ENCODE measurements at regions not wholly inside any gene's neighbourhood (a gene's known extent, or its start where the extent isn't known, plus 50 kb on each side); places are given as distances from the start of the nearest gene placed in this dataset.
A peak's percentile ranks its signal among the peaks of the same experiment; 100 is the strongest.

DNA sequence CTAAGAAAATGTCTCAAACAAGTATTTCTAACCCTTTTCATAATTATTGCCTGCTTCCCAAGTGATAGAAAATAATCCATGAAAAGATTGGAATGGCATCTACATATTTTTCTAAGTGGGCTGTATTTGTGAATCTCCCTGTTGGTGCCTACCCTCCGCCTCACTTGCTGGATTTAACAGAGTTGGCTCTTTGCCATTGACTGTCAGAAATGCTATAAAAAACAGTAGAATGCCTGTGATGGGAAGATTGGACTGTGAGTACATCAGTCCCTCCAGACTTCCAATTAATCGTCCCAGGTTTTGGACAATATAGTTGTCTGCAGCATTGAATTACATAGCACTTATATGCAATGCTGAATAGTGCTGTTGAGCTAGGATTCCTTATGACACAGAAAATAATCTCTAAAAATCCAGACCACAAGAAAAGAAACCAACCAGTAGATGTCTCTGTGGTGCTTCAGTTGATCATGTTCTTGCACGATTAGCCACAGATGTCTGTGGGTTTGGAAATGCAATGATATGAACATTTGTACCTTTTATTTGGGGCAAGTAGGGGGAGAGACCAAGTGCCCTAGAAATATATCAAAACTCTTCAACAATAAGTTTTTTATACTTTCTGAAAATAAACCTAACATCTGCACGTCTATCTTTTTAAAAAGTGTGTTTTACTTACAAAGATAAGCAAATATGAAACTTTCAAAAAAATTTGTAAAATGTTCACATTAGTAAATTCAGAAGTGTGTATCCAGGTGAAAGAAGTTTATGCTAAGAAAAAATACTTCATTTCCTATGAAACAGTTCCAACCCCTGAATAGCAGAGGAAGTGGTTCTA is 88.5 kb downstream of the DYNAP start:
- H3K79me2 ChIP-seq (ENCODE audit: insufficient read depth, low read length) = no peaks in the 10 kb centered on the region
- H4K20me1 ChIP-seq (ENCODE audit: insufficient read depth, low read length) = no peaks in the 10 kb centered on the region
- ATAC-seq (ENCODE audit: insufficient read depth, low read depth) (peak; percentile 67; the same call in 2 of the 3 replicates), DNase-seq (no peak)
- no peak overlapping the region for H3K4me2 ChIP-seq (ENCODE audit: insufficient read depth, low read length)
- H3K9ac ChIP-seq (ENCODE audit: low read depth, low read length) = no peak overlapping the region
- H3K4me1 ChIP-seq (ENCODE audit: insufficient read depth, low read length) = 0 out of 2 replicates have a peak, but pooled peaks cover 4% of the 10 kb centered on the region
- no peak for TF ChIP-seq EZH2 (IDR thresholded peaks at IDR 0.05; ENCODE audit: borderline replicate concordance, low read depth, low read length, severe bottlenecking)
- TF ChIP-seq, protein P1, sequence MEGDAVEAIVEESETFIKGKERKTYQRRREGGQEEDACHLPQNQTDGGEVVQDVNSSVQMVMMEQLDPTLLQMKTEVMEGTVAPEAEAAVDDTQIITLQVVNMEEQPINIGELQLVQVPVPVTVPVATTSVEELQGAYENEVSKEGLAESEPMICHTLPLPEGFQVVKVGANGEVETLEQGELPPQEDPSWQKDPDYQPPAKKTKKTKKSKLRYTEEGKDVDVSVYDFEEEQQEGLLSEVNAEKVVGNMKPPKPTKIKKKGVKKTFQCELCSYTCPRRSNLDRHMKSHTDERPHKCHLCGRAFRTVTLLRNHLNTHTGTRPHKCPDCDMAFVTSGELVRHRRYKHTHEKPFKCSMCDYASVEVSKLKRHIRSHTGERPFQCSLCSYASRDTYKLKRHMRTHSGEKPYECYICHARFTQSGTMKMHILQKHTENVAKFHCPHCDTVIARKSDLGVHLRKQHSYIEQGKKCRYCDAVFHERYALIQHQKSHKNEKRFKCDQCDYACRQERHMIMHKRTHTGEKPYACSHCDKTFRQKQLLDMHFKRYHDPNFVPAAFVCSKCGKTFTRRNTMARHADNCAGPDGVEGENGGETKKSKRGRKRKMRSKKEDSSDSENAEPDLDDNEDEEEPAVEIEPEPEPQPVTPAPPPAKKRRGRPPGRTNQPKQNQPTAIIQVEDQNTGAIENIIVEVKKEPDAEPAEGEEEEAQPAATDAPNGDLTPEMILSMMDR (IDR thresholded peaks at IDR 0.05; ENCODE audit: borderline replicate concordance, extremely low read depth, low read length, poor library complexity, severe bottlenecking) = peak; percentile 68
- no peaks in the 10 kb centered on the region for H3K9me3 ChIP-seq (ENCODE audit: insufficient read depth, low read length, severe bottlenecking)
- H3K4me3 ChIP-seq (ENCODE audit: low read depth in 1 of 2, low read length in 2 of 2) = no peak overlapping the region
- no peaks in the 10 kb centered on the region for H3K36me3 ChIP-seq (ENCODE audit: insufficient read depth, low read length)
- no peak overlapping the region for H2AFZ ChIP-seq (ENCODE audit: low read depth, low read length)
- H3K27me3 ChIP-seq (ENCODE audit: insufficient read depth, low read length, poor library complexity) = no peaks in the 10 kb centered on the region
- H3K27ac ChIP-seq (ENCODE audit: low read length) = no peak overlapping the region

DNA sequence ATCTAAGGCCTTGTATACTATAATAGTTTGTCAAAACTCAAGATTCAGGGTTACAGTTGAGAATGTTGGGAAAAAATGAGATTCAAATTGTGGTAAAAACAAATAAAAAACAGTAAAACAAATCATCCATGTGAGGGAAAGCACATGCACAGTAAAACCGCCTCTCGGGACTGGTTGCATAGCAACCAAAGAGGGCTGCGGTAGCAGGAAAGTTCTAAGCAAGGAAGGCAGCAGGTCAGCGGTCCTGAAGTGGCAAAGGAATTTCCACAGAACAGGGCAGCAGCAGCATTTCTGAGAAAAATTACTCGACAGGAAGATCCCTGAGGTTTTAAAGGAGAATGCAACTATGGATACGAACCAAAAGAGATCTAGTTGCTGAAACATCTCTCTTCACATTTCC is 93.7 kb downstream of the DYNAP start:
- no peaks in the 10 kb centered on the region for H3K79me2 ChIP-seq (ENCODE audit: insufficient read depth, low read length)
- H2AFZ ChIP-seq (ENCODE audit: low read depth, low read length) = no peak overlapping the region
- H3K27ac ChIP-seq (ENCODE audit: low read length) = no peak overlapping the region
- no peaks in the 10 kb centered on the region for H4K20me1 ChIP-seq (ENCODE audit: insufficient read depth, low read length)
- H3K27me3 ChIP-seq (ENCODE audit: insufficient read depth, low read length, poor library complexity) = no peaks in the 10 kb centered on the region
- no peaks in the 10 kb centered on the region for H3K36me3 ChIP-seq (ENCODE audit: insufficient read depth, low read length)
- DNase-seq (peak; percentile 8), ATAC-seq (ENCODE audit: insufficient read depth, low read depth) (no peak)
- H3K4me1 ChIP-seq (ENCODE audit: insufficient read depth, low read length) = peaks cover 8% of the 10 kb centered on the region; the same call in 1 of the 2 replicates
- no peak for TF ChIP-seq EZH2 (IDR thresholded peaks at IDR 0.05; ENCODE audit: borderline replicate concordance, low read depth, low read length, severe bottlenecking)
- TF ChIP-seq, protein P1 (IDR thresholded peaks at IDR 0.05; ENCODE audit: borderline replicate concordance, extremely low read depth, low read length, poor library complexity, severe bottlenecking) = no peak
- no peaks in the 10 kb centered on the region for H3K9me3 ChIP-seq (ENCODE audit: insufficient read depth, low read length, severe bottlenecking)
- H3K9ac ChIP-seq (ENCODE audit: low read depth, low read length) = no peak overlapping the region
- no peak overlapping the region for H3K4me3 ChIP-seq (ENCODE audit: low read depth in 1 of 2, low read length in 2 of 2)
- no peak overlapping the region for H3K4me2 ChIP-seq (ENCODE audit: insufficient read depth, low read length)

DNA sequence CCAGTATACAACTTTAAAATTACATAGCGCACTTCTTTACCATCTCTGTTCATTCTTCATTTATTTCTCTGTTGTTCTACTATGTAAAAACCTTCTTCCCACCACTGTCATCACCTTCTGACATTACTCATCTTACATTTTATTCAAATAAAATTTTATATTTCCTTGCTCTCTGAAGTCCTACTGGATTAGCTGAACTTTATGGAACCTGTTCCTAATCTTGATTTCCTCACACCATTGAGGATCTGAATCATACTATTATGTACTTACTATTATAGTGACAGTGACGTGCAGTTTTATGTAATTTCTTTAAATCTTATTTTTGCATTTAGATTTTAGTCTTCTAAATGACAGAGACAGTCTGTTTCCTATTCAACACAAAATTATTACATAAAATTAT is 98.3 kb downstream of the DYNAP start:
- no peaks in the 10 kb centered on the region for H3K9me3 ChIP-seq (ENCODE audit: insufficient read depth, low read length, severe bottlenecking)
- H3K4me3 ChIP-seq (ENCODE audit: low read depth in 1 of 2, low read length in 2 of 2) = no peak overlapping the region
- no peaks in the 10 kb centered on the region for H4K20me1 ChIP-seq (ENCODE audit: insufficient read depth, low read length)
- no peaks in the 10 kb centered on the region for H3K79me2 ChIP-seq (ENCODE audit: insufficient read depth, low read length)
- H3K4me2 ChIP-seq (ENCODE audit: insufficient read depth, low read length) = no peak overlapping the region
- ATAC-seq (ENCODE audit: insufficient read depth, low read depth) (no peak), DNase-seq (no peak)
- H3K36me3 ChIP-seq (ENCODE audit: insufficient read depth, low read length) = no peaks in the 10 kb centered on the region
- peaks cover 11% of the 10 kb centered on the region; the same call in 1 of the 2 replicates for H3K4me1 ChIP-seq (ENCODE audit: insufficient read depth, low read length)
- TF ChIP-seq, protein P1 (IDR thresholded peaks at IDR 0.05; ENCODE audit: borderline replicate concordance, extremely low read depth, low read length, poor library complexity, severe bottlenecking) = no peak
- TF ChIP-seq EZH2 (IDR thresholded peaks at IDR 0.05; ENCODE audit: borderline replicate concordance, low read depth, low read length, severe bottlenecking) = no peak
- H3K9ac ChIP-seq (ENCODE audit: low read depth, low read length) = no peak overlapping the region
- no peak overlapping the region for H2AFZ ChIP-seq (ENCODE audit: low read depth, low read length)
- H3K27me3 ChIP-seq (ENCODE audit: insufficient read depth, low read length, poor library complexity) = no peaks in the 10 kb centered on the region
- H3K27ac ChIP-seq (ENCODE audit: low read length) = no peak overlapping the region

All from DND-41 (cell line).